PC-9 (cell line): ENCODE measurements at regions not wholly inside any gene's neighbourhood (a gene's known extent, or its start where the extent isn't known, plus 50 kb on each side); places are given as distances from the start of the nearest gene placed in this dataset.

Experiments used
- BruUV-seq: library from RNA; stranded (reverse); fragments of 400-500 nt; replicated peaks from 2 replicates; lab custom pipeline; 2021; lab: Mats Ljungman, UMichigan
- CTCF ChIA-PET: fragments of 300-600 bp; sonication (Branson Sonifier 250); formaldehyde crosslinking; loops from one replicate; lab custom pipeline; 2022; ENCODE audit warnings: antibody characterized with exemption; lab: Charles Lee
- POLR2A ChIA-PET: fragments of 300-600 bp; sonication (Branson Sonifier 250); formaldehyde crosslinking; loops from one replicate; lab custom pipeline; 2022; ENCODE audit warnings: antibody characterized with exemption; ENCODE audit not compliant: unreplicated experiment; lab: Charles Lee
- DNase-seq, 2 experiments: peaks; one replicate each; pipeline versions ENCODE4 v3.0.0 to v3.0.0-alpha.2; 2015 to 2022; ENCODE audit warnings: mixed read lengths in 1 of 2
- H2AFZ ChIP-seq: fragments of 200-600 bp; sonication (generic); 2 replicates; pipeline ENCODE4 v1.8.1; 2017; ENCODE audit warnings: antibody characterized with exemption
- H3F3A ChIP-seq: fragments of 200-600 bp; sonication (generic); 2 replicates; pipeline ENCODE4 v1.8.1; 2017; ENCODE audit warnings: antibody characterized with exemption, mild to moderate bottlenecking, low read depth; ENCODE audit not compliant: insufficient read depth
- H3K27ac ChIP-seq: fragments of 200-600 bp; sonication (generic); 2 replicates; pipeline ENCODE4 v1.6.1; 2016; ENCODE audit warnings: mixed run types
- H3K27me3 ChIP-seq: fragments of 200-600 bp; sonication (generic); 2 replicates; pipeline ENCODE4 v1.6.1; 2016; ENCODE audit warnings: low read depth, mixed run types; ENCODE audit not compliant: insufficient read depth
- H3K36me3 ChIP-seq: fragments of 200-600 bp; sonication (generic); 2 replicates; pipeline ENCODE4 v1.6.1; 2016; ENCODE audit warnings: low read depth, mixed run types
- H3K4me1 ChIP-seq: fragments of 200-600 bp; sonication (generic); replicated peaks from 2 replicates; pipeline ENCODE4 v1.6.1; 2016; ENCODE audit warnings: mixed run types; ENCODE audit not compliant: insufficient read depth
- H3K4me2 ChIP-seq: fragments of 200-600 bp; sonication (generic); 2 replicates; pipeline ENCODE4 v1.6.1; 2017; ENCODE audit warnings: mixed run types
- H3K4me3 ChIP-seq: fragments of 200-600 bp; sonication (generic); 2 replicates; pipeline ENCODE4 v1.6.1; 2016; ENCODE audit warnings: mixed run types
- H3K79me2 ChIP-seq: fragments of 200-600 bp; sonication (generic); 2 replicates; pipeline ENCODE4 v1.6.1; 2017; ENCODE audit warnings: low read depth, mixed run types
- H3K9me2 ChIP-seq: fragments of 200-600 bp; sonication (generic); 2 replicates; pipeline ENCODE4 v1.8.1; 2017; ENCODE audit warnings: mild to moderate bottlenecking; ENCODE audit not compliant: insufficient read depth
- H3K9me3 ChIP-seq: fragments of 200-600 bp; sonication (generic); 2 replicates; pipeline ENCODE4 v1.8.1; 2016; ENCODE audit warnings: low read depth; ENCODE audit not compliant: insufficient read depth
- H4K20me1 ChIP-seq: fragments of 200-600 bp; sonication (generic); 2 replicates; pipeline ENCODE4 v1.8.1; 2017; ENCODE audit not compliant: insufficient read depth
- CTCF ChIP-seq: fragments of 200-600 bp; sonication (generic); conservative IDR thresholded peaks from 2 replicates; pipeline ENCODE4 v1.6.1; 2017; ENCODE audit warnings: mixed run types, antibody characterized with exemption, mild to moderate bottlenecking, moderate library complexity
- EZH2 ChIP-seq: fragments of 200-600 bp; sonication (generic); IDR thresholded peaks from 2 replicates; pipeline ENCODE4 v1.8.0; 2017; ENCODE audit warnings: antibody characterized with exemption, low read depth
- intact Hi-C: fragments of 100-400 bp; cut with micrococcal nuclease; formaldehyde crosslinking; loops from one replicate; pipeline ENCODE4 v1.10.0; 2022; ENCODE audit not compliant: unreplicated experiment

- no peak for TF ChIP-seq EZH2
- TF ChIP-seq CTCF, result no peak
Observed at GRCh38 chr13:105908586-105908985, 626.9 kb downstream of the EFNB2 start.

GRCh38 chr13:105907319-105908019 lies 628.0 kb downstream of the EFNB2 start:
- Histone ChIP-seq H3K4me1 (peaks cover 21% of the 10 kb centered on the region), H3K9me2 (no peaks in the 10 kb centered on the region), H3K4me2 (no peak overlapping the region), H3K4me3 (no peak overlapping the region), H3K79me2 (no peaks in the 10 kb centered on the region), H3F3A (peaks cover 15% of the 10 kb centered on the region), H4K20me1 (no peaks in the 10 kb centered on the region), H3K27me3 (no peaks in the 10 kb centered on the region), H2AFZ (no peak overlapping the region), H3K27ac (no peak overlapping the region), H3K9me3 (0 out of 2 replicates have a peak, but pooled peaks cover 3% of the 10 kb centered on the region), H3K36me3 (no peaks in the 10 kb centered on the region)
- TF ChIP-seq EZH2, result no peak
- TF ChIP-seq CTCF, result no peak
- BruUV-seq, result no TSS peak
- ChIA-PET POLR2A (no interaction called here), CTCF (no interaction called here)
- intact Hi-C loops, result no loop called here
- DNase-seq, result no peak

More at GRCh38 chr13:105908586-105908985, 626.9 kb downstream of the EFNB2 start:
- H4K20me1 ChIP-seq, result no peaks in the 10 kb centered on the region
- no peak overlapping the region for H3K4me2 ChIP-seq
- H3K27me3 ChIP-seq, result no peaks in the 10 kb centered on the region
- peaks cover 14% of the 10 kb centered on the region for H3K4me1 ChIP-seq
- no TSS peak for BruUV-seq
- DNase-seq, result no peak
- no peaks in the 10 kb centered on the region for H3K79me2 ChIP-seq
- peaks cover 15% of the 10 kb centered on the region for H3F3A ChIP-seq
- H3K4me3 ChIP-seq, result no peak overlapping the region
- CTCF ChIA-PET, result interaction anchor here (0.8 kb wide), 1 partner anchor 564 kb away, joined by 4 read pairs; no protein-coding TSS in a partner anchor
- POLR2A ChIA-PET, result no interaction called here
- H3K9me2 ChIP-seq, result no peaks in the 10 kb centered on the region
- H3K9me3 ChIP-seq, result 0 out of 2 replicates have a peak, but pooled peaks cover 3% of the 10 kb centered on the region
- H2AFZ ChIP-seq, result no peak overlapping the region
- intact Hi-C loops, result no loop called here
- H3K36me3 ChIP-seq, result no peaks in the 10 kb centered on the region
- H3K27ac ChIP-seq, result no peak overlapping the region

DNA sequence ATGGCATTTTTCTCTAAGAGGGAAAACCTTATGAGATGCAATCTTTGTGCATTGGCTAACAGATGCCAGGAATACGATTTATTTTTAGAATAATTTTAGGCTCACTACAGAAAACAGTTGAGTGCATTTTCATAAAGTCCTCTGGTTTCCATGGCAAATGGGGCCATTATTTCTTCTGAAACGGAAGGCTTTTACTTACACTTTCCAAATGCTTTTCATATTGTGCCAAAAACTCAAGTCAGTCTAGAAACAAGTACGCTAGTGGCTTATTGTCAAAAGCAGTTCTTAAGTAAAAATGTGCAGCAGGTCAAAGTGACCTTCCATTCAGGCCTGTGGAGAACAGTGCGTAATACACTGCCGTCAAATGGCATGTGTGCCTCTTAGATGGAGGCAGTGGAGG lies 628.7 kb downstream of the EFNB2 start:
- intact Hi-C loops, result no loop called here

More for the DNA sequence above, 628.7 kb downstream of the EFNB2 start:
- H3K79me2 ChIP-seq, result no peaks in the 10 kb centered on the region
- no peak overlapping the region for H2AFZ ChIP-seq
- no peaks in the 10 kb centered on the region for H4K20me1 ChIP-seq
- no peaks in the 10 kb centered on the region for H3K9me2 ChIP-seq
- CTCF ChIA-PET, result no interaction called here
- no TSS peak for BruUV-seq
- no peak for DNase-seq
- peaks cover 21% of the 10 kb centered on the region for H3K4me1 ChIP-seq
- H3K27me3 ChIP-seq, result no peaks in the 10 kb centered on the region
- no peaks in the 10 kb centered on the region for H3K36me3 ChIP-seq
- H3K9me3 ChIP-seq, result 0 out of 2 replicates have a peak, but pooled peaks cover 3% of the 10 kb centered on the region
- H3F3A ChIP-seq, result peaks cover 11% of the 10 kb centered on the region; the same call in 1 of the 2 replicates
- H3K27ac ChIP-seq, result no peak overlapping the region
- POLR2A ChIA-PET, result no interaction called here
- TF ChIP-seq EZH2 (no peak), CTCF (no peak)
- H3K4me3 ChIP-seq, result no peak overlapping the region
- H3K4me2 ChIP-seq, result no peak overlapping the region
